CD14-positive monocyte (primary cell): ENCODE measurements at regions not wholly inside any gene's neighbourhood (a gene's known extent, or its start where the extent isn't known, plus 50 kb on each side); places are given as distances from the start of the nearest gene placed in this dataset.

Experiments used
- DNase-seq, 3 donors: peaks; one replicate each; pipeline ENCODE4 v3.0.0-alpha.2; 2011 to 2022
- H2AFZ ChIP-seq: 2 replicates; pipeline ENCODE4 v1.6.0; 2012; ENCODE audit warnings: mild to moderate bottlenecking, low read depth, low read length, inconsistent platforms; ENCODE audit not compliant: insufficient read depth, poor library complexity, severe bottlenecking
- H3K27ac ChIP-seq, 2 donors: 1 replicate in 1 of 2; 2 replicates in 1 of 2; pipeline ENCODE4 v1.5.1; 2012 to 2013; ENCODE audit warnings: low read length in 2 of 2, control low read depth in 1 of 2, inconsistent platforms in 1 of 2, low read depth in 1 of 2, mild to moderate bottlenecking in 1 of 2
- H3K27me3 ChIP-seq, 2 donors: one replicate each; pipeline versions ENCODE4 v1.6.0 to v1.6.1; 2011 to 2013; ENCODE audit warnings: low read length in 2 of 2; ENCODE audit not compliant: control insufficient read depth in 2 of 2, insufficient read depth in 2 of 2
- H3K36me3 ChIP-seq, 2 donors: replicated peaks in 1 of 2; 1 replicate in 1 of 2; 2 replicates in 1 of 2; pipeline versions ENCODE4 v1.5.1 to v1.6.1; 2012 to 2013; ENCODE audit warnings: low read length in 2 of 2, control low read depth in 1 of 2, inconsistent platforms in 1 of 2, mild to moderate bottlenecking in 1 of 2; ENCODE audit not compliant: insufficient read depth in 2 of 2, control insufficient read depth in 1 of 2
- H3K4me1 ChIP-seq, 2 donors: 1 replicate in 1 of 2; 2 replicates in 1 of 2; pipeline versions ENCODE4 v1.5.1 to v1.6.1; 2012 to 2013; ENCODE audit warnings: low read length in 2 of 2, control low read depth in 1 of 2, inconsistent platforms in 1 of 2, mild to moderate bottlenecking in 1 of 2, moderate library complexity in 1 of 2; ENCODE audit not compliant: insufficient read depth in 2 of 2, control insufficient read depth in 1 of 2
- H3K4me2 ChIP-seq: replicated peaks from 2 replicates; pipeline ENCODE3; 2012; ENCODE audit warnings: low read length, moderate library complexity, mild to moderate bottlenecking; ENCODE audit not compliant: poor library complexity, severe bottlenecking; ENCODE audit errors: extremely low read depth
- H3K4me3 ChIP-seq, 3 experiments: fragments of 200-600 bp in 1 of 3; sonication (generic) in 1 of 3; replicated peaks in 1 of 3; 1 replicate in 2 of 3; 2 replicates in 1 of 3; pipeline ENCODE4 v1.5.1; 2011 to 2013; ENCODE audit warnings: low read length in 3 of 3, mild to moderate bottlenecking in 3 of 3, control low read depth in 2 of 3, low read depth in 2 of 3, inconsistent platforms in 1 of 3, moderate library complexity in 1 of 3
- H3K79me2 ChIP-seq: 2 replicates; pipeline ENCODE4 v1.6.0; 2012; ENCODE audit warnings: mild to moderate bottlenecking, control low read depth, inconsistent platforms, low read length, moderate library complexity; ENCODE audit not compliant: insufficient read depth
- H3K9ac ChIP-seq: 2 replicates; pipeline ENCODE4 v1.6.0; 2017; ENCODE audit warnings: low read length, mild to moderate bottlenecking; ENCODE audit not compliant: insufficient read depth, poor library complexity, severe bottlenecking
- H3K9me3 ChIP-seq, 2 donors: replicated peaks in 1 of 2; 1 replicate in 1 of 2; 2 replicates in 1 of 2; pipeline versions ENCODE4 v1.5.1 to v1.6.1; 2012 to 2013; ENCODE audit warnings: low read length in 2 of 2, control low read depth in 1 of 2; ENCODE audit not compliant: control insufficient read depth in 1 of 2, insufficient read depth in 1 of 2
- H4K20me1 ChIP-seq: 2 replicates; pipeline ENCODE4 v1.6.0; 2012; ENCODE audit warnings: mild to moderate bottlenecking, low read length, control low read depth, moderate library complexity; ENCODE audit not compliant: insufficient read depth
- H3K27ac Mint-ChIP-seq, 7 donors: one replicate each; pipeline ENCODE4 v1.8.0; 2020; ENCODE audit warnings: mild to moderate bottlenecking in 7 of 7, mixed read lengths in 7 of 7, moderate library complexity in 6 of 7, inconsistent platforms in 2 of 7
- H3K27me3 Mint-ChIP-seq, 3 donors: one replicate each; pipeline ENCODE4 v1.8.0; 2021 to 2022; ENCODE audit warnings: low read depth in 3 of 3, mild to moderate bottlenecking in 3 of 3, mixed read lengths in 3 of 3, moderate library complexity in 3 of 3, inconsistent platforms in 1 of 3
- H3K36me3 Mint-ChIP-seq, 2 donors: one replicate each; pipeline ENCODE4 v1.8.0; 2020; ENCODE audit warnings: mixed read lengths in 2 of 2, inconsistent platforms in 1 of 2, mild to moderate bottlenecking in 1 of 2
- H3K4me1 Mint-ChIP-seq: one replicate; pipeline ENCODE4 v1.8.0; 2020; ENCODE audit warnings: mild to moderate bottlenecking, mixed read lengths
- H3K4me3 Mint-ChIP-seq, 2 donors: one replicate each; pipeline ENCODE4 v1.8.0; 2020; ENCODE audit warnings: mild to moderate bottlenecking in 2 of 2, mixed read lengths in 2 of 2, moderate library complexity in 1 of 2
- H3K9me3 Mint-ChIP-seq, 7 donors: one replicate each; pipeline ENCODE4 v1.8.0; 2020 to 2022; ENCODE audit warnings: mixed read lengths in 7 of 7, mild to moderate bottlenecking in 6 of 7, moderate library complexity in 6 of 7, inconsistent platforms in 2 of 7
- CTCF ChIP-seq: fragments of 200-600 bp; IDR thresholded peaks from one replicate; pipeline ENCODE4 v1.8.0; 2022; ENCODE audit warnings: antibody characterized with exemption, mild to moderate bottlenecking
- WGBS: methylation state at CpG from one replicate; pipeline ENCODE4 v1.1.5; 2013; ENCODE audit warnings: missing lambda C conversion rate; ENCODE audit not compliant: insufficient coverage; 5-methylcytosine and 5-hydroxymethylcytosine counted together
- intact Hi-C, 2 donors: fragments of 100-400 bp; cut with micrococcal nuclease; formaldehyde crosslinking; loops; one replicate each; pipeline versions ENCODE4 v1.15.0 to v1.15.1; 2023

- Histone ChIP-seq H3K27ac (peak overlapping the region in 1 of 2 donors; percentile 59), H4K20me1 (no peaks in the 10 kb centered on the region), H3K4me3 (peak overlapping the region in 1 of 3 experiments; percentile 12), H3K4me2 (peak overlapping the region; percentile 17), H2AFZ (no peak overlapping the region), H3K9me3 (no peaks in the 10 kb centered on the region), H3K36me3 (no peaks in the 10 kb centered on the region), H3K79me2 (no peaks in the 10 kb centered on the region), H3K9ac (no peak overlapping the region), H3K27me3 (no peaks in the 10 kb centered on the region), H3K4me1 (peaks cover 16 to 23% of the 10 kb centered on the region in 2 donors)
- H3K4me3 Mint-ChIP-seq, result peak overlapping the region in 1 of 2 donors; percentile 1
- H3K27ac Mint-ChIP-seq, result peak overlapping the region in 4 of 7 donors; percentile 18 to 79 (median 48)
- peaks cover 0 to 3% (median 2%) of the 10 kb centered on the region in 3 donors for H3K27me3 Mint-ChIP-seq
- H3K36me3 Mint-ChIP-seq, result no peaks in the 10 kb centered on the region
- peak; percentile 18 to 30 (median 24) for DNase-seq
- peaks cover 0 to 2% (median 0%) of the 10 kb centered on the region in 7 donors for H3K9me3 Mint-ChIP-seq
- intact Hi-C loops, result no loop called here
- peaks cover 19% of the 10 kb centered on the region for H3K4me1 Mint-ChIP-seq
- TF ChIP-seq CTCF, result no peak
These were observed 155.0 kb upstream of the GPR149 start for GRCh38 chr3:154584974-154585373.

- peaks cover 19% of the 10 kb centered on the region for H3K4me1 Mint-ChIP-seq
- H3K27ac Mint-ChIP-seq, result no peak overlapping the region
- Histone ChIP-seq H2AFZ (no peak overlapping the region), H3K4me1 (peaks cover 16 to 23% of the 10 kb centered on the region in 2 donors), H4K20me1 (no peaks in the 10 kb centered on the region), H3K27me3 (no peaks in the 10 kb centered on the region), H3K4me2 (no peak overlapping the region), H3K4me3 (no peak overlapping the region), H3K27ac (no peak overlapping the region), H3K79me2 (no peaks in the 10 kb centered on the region), H3K9me3 (no peaks in the 10 kb centered on the region), H3K9ac (no peak overlapping the region), H3K36me3 (no peaks in the 10 kb centered on the region)
- H3K36me3 Mint-ChIP-seq, result no peaks in the 10 kb centered on the region
- no peak overlapping the region for H3K4me3 Mint-ChIP-seq
- intact Hi-C loops, result no loop called here
- WGBS, result no CpG with 5 or more reads among the region's 4 CpGs
- no peak for DNase-seq
- H3K9me3 Mint-ChIP-seq, result peaks cover 0 to 2% (median 2%) of the 10 kb centered on the region in 7 donors
- TF ChIP-seq CTCF, result no peak
- H3K27me3 Mint-ChIP-seq, result peaks cover 0 to 3% (median 3%) of the 10 kb centered on the region in 3 donors
These were observed 154.1 kb upstream of the GPR149 start for GRCh38 chr3:154584041-154584440.
